SK-N-SH (cell line): ENCODE measurements at regions not wholly inside any gene's neighbourhood (a gene's known extent, or its start where the extent isn't known, plus 50 kb on each side); places are given as distances from the start of the nearest gene placed in this dataset.
"Not testable (repeated sequence)": the region's sequence is repeated elsewhere in the genome, so short reads cannot be mapped to it uniquely, and the experiment has no call there.

Experiments
- YY1 ChIP-seq: IDR thresholded peaks from 2 replicates; pipeline ENCODE4 v1.4.0; 2012; ENCODE audit warnings: low read depth, mild to moderate bottlenecking
- TF ChIP-seq, protein P1 (sequence below): fragments of 200-600 bp; sonication (generic); IDR thresholded peaks from 2 replicates; pipeline ENCODE4 v1.6.1; 2017; ENCODE audit warnings: antibody characterized with exemption, mild to moderate bottlenecking, moderate library complexity

DNA sequence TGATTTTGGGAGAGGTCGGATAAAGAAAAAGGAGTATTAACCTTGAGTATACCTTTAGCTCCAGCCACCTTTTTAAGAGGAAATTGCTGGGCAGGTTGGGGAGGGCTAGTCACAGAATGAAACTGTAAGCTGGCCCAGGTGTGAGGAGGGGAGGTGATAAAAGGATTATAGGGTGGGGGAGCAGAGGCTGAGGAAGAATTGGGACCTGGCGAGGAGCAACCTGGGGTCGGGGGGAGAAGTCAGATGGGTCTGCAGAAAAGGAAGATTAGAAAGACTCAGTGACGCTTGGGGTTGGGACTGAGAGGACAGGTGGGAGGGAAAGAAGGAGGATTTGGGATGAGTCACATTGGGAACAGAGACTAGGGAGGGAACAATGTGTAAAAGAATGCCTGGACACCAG lies 1548.5 kb upstream of the WWC1 start:
- TF ChIP-seq, protein P1, sequence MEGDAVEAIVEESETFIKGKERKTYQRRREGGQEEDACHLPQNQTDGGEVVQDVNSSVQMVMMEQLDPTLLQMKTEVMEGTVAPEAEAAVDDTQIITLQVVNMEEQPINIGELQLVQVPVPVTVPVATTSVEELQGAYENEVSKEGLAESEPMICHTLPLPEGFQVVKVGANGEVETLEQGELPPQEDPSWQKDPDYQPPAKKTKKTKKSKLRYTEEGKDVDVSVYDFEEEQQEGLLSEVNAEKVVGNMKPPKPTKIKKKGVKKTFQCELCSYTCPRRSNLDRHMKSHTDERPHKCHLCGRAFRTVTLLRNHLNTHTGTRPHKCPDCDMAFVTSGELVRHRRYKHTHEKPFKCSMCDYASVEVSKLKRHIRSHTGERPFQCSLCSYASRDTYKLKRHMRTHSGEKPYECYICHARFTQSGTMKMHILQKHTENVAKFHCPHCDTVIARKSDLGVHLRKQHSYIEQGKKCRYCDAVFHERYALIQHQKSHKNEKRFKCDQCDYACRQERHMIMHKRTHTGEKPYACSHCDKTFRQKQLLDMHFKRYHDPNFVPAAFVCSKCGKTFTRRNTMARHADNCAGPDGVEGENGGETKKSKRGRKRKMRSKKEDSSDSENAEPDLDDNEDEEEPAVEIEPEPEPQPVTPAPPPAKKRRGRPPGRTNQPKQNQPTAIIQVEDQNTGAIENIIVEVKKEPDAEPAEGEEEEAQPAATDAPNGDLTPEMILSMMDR: not testable (repeated sequence)
- TF ChIP-seq YY1: not testable (repeated sequence)
